WTC11 (cell line): ENCODE measurements at regions not wholly inside any gene's neighbourhood (a gene's known extent, or its start where the extent isn't known, plus 50 kb on each side); places are given as distances from the start of the nearest gene placed in this dataset.
A peak's percentile ranks its signal among the peaks of the same experiment; 100 is the strongest.

Experiments used
- ATAC-seq: fragments of 200-7000 bp; cut with Tn5 transposase; 2 replicates; pipeline ENCODE4 v1.10.0; 2021; ENCODE audit warnings: mild to moderate bottlenecking, moderate library complexity
- CTCF ChIA-PET: fragments of 300-600 bp; sonication (Branson Sonifier 250); formaldehyde crosslinking; loops from one replicate; lab custom pipeline; 2021; ENCODE audit warnings: antibody characterized with exemption; lab: Charles Lee
- POLR2A ChIA-PET: fragments of 350-600 bp; sonication (Branson Sonifier 250); formaldehyde crosslinking; loops from one replicate; lab custom pipeline; 2021; ENCODE audit warnings: antibody characterized with exemption; lab: Charles Lee
- DNase-seq: peaks from one replicate; pipeline ENCODE4 v3.0.0; 2021; ENCODE audit warnings: low spot score
- H3K27ac Mint-ChIP-seq: 2 replicates; pipeline ENCODE4 v1.8.0; 2021; ENCODE audit warnings: mixed read lengths
- H3K27me3 Mint-ChIP-seq: 2 replicates; pipeline ENCODE4 v1.8.0; 2021; ENCODE audit warnings: low read depth, mild to moderate bottlenecking, moderate library complexity, mixed read lengths
- H3K36me3 Mint-ChIP-seq: 2 replicates; pipeline ENCODE4 v1.8.0; 2021; ENCODE audit warnings: mixed read lengths
- H3K4me1 Mint-ChIP-seq: 2 replicates; pipeline ENCODE4 v1.8.0; 2022; ENCODE audit warnings: mixed read lengths
- H3K4me3 Mint-ChIP-seq: 2 replicates; pipeline ENCODE4 v1.8.0; 2021; ENCODE audit warnings: mild to moderate bottlenecking, moderate library complexity, mixed read lengths
- H3K9me3 Mint-ChIP-seq: 2 replicates; pipeline ENCODE4 v1.8.0; 2021; ENCODE audit warnings: mixed read lengths
- ATF3 ChIP-seq: sonication (generic); formaldehyde crosslinking; conservative IDR thresholded peaks from 2 replicates; pipeline ENCODE4 v1.8.1; 2022; ENCODE audit warnings: mild to moderate bottlenecking, missing genetic modification reagents
- ATF6 ChIP-seq: sonication (generic); formaldehyde crosslinking; IDR thresholded peaks from 2 replicates; pipeline ENCODE4 v1.8.1; 2023; ENCODE audit warnings: mild to moderate bottlenecking, missing genetic modification reagents
- CREM ChIP-seq: sonication (generic); formaldehyde crosslinking; IDR thresholded peaks from 2 replicates; pipeline ENCODE4 v1.8.1; 2022; ENCODE audit warnings: mild to moderate bottlenecking, missing genetic modification reagents, moderate library complexity
- E2F1 ChIP-seq: sonication (generic); formaldehyde crosslinking; IDR thresholded peaks from 2 replicates; pipeline ENCODE4 v1.8.0; 2022; ENCODE audit warnings: mild to moderate bottlenecking, missing genetic modification reagents
- HMGXB4 ChIP-seq: sonication (generic); formaldehyde crosslinking; IDR thresholded peaks from 2 replicates; pipeline ENCODE4 v1.8.1; 2023; ENCODE audit warnings: mild to moderate bottlenecking, moderate library complexity, missing genetic modification reagents
- PRDM15 ChIP-seq: sonication (generic); formaldehyde crosslinking; IDR thresholded peaks from 2 replicates; pipeline ENCODE4 v1.8.0; 2022; ENCODE audit warnings: missing genetic modification reagents
- PREB ChIP-seq: sonication (generic); formaldehyde crosslinking; IDR thresholded peaks from 2 replicates; pipeline ENCODE4 v1.8.1; 2022; ENCODE audit warnings: mild to moderate bottlenecking, missing genetic modification reagents, moderate library complexity, borderline replicate concordance
- PRRX2 ChIP-seq: fragments of 250-450 bp; sonication (Bioruptor Pico); IDR thresholded peaks from 2 replicates; pipeline ENCODE4 v1.8.0; 2021; ENCODE audit warnings: mild to moderate bottlenecking
- TEAD1 ChIP-seq: sonication (generic); formaldehyde crosslinking; IDR thresholded peaks from 2 replicates; pipeline ENCODE4 v1.8.0; 2022; ENCODE audit warnings: mild to moderate bottlenecking, missing genetic modification reagents
- ZNF512 ChIP-seq: sonication (generic); formaldehyde crosslinking; IDR thresholded peaks from 2 replicates; pipeline ENCODE4 v1.8.1; 2022; ENCODE audit warnings: missing genetic modification reagents, borderline replicate concordance
- TF ChIP-seq, protein P1 (sequence below): fragments of 250-450 bp; sonication (Bioruptor Pico); IDR thresholded peaks from 2 replicates; pipeline ENCODE4 v2.1.2; 2022; ENCODE audit warnings: mild to moderate bottlenecking, moderate library complexity
- TF ChIP-seq, protein P2 (sequence below): fragments of 200-600 bp; IDR thresholded peaks from 2 replicates; pipeline ENCODE4 v1.8.0; 2022; ENCODE audit warnings: antibody characterized with exemption

DNA sequence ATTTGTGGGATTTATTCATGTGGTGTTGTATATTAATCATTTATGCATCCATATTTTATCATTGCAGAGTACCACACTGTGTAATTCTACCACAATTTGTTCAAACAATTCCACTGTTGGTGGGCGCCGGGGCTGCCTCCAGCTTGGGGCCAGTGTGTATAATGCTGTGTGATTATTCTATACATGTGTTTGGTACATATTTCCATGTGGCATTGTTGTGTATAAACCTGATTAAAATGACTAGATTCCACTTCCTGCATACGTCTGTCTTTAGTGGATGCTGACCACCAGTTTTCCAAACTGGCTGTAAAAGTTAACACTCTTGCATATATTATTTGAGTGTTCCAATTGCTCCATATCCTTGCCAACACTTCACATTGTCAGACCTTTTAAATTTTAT, 1213.8 kb downstream of the TBC1D22A start (continued):
- TF ChIP-seq, protein P1, sequence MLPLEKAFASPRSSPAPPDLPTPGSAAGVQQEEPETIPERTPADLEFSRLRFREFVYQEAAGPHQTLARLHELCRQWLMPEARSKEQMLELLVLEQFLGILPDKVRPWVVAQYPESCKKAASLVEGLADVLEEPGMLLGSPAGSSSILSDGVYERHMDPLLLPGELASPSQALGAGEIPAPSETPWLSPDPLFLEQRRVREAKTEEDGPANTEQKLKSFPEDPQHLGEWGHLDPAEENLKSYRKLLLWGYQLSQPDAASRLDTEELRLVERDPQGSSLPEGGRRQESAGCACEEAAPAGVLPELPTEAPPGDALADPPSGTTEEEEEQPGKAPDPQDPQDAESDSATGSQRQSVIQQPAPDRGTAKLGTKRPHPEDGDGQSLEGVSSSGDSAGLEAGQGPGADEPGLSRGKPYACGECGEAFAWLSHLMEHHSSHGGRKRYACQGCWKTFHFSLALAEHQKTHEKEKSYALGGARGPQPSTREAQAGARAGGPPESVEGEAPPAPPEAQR (CRISPR knock-in tag): no peak
- TF ChIP-seq CREM (no peak), HMGXB4 (no peak)

DNA sequence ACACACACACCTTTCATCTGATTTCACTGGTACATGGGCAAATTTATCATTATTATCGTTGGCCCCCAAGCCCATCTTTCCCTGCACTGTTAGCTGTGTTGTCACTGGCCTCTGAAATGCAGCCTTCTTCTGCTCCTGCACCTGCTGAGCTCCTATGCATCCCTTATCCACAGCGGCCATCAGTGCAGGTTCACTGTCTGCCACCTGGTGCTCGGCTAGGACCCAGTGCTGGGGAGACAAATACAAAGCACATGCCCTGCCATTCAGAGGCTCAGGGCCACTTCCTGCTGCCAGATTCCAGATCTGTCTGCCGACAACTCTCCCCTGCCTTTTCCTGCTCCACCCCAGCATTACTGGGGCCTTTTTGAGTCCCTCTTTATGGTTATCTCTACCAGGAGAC, 1205.4 kb downstream of the TBC1D22A start:
- Mint-ChIP-seq H3K27ac (no peak overlapping the region), H3K27me3 (no peaks in the 10 kb centered on the region; the same call in 1 of the 2 replicates)
- peak; percentile 34 for ATAC-seq
- POLR2A ChIA-PET: no interaction called here
- TF ChIP-seq ATF3 (no peak), E2F1 (CRISPR knock-in tag) (no peak), ATF6 (CRISPR knock-in tag) (no peak), PRRX2 (no peak), TEAD1 (no peak), PRDM15 (no peak), ZNF512 (CRISPR knock-in tag) (no peak), PREB (no peak)
- TF ChIP-seq, protein P2, sequence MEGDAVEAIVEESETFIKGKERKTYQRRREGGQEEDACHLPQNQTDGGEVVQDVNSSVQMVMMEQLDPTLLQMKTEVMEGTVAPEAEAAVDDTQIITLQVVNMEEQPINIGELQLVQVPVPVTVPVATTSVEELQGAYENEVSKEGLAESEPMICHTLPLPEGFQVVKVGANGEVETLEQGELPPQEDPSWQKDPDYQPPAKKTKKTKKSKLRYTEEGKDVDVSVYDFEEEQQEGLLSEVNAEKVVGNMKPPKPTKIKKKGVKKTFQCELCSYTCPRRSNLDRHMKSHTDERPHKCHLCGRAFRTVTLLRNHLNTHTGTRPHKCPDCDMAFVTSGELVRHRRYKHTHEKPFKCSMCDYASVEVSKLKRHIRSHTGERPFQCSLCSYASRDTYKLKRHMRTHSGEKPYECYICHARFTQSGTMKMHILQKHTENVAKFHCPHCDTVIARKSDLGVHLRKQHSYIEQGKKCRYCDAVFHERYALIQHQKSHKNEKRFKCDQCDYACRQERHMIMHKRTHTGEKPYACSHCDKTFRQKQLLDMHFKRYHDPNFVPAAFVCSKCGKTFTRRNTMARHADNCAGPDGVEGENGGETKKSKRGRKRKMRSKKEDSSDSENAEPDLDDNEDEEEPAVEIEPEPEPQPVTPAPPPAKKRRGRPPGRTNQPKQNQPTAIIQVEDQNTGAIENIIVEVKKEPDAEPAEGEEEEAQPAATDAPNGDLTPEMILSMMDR: no peak
- TF ChIP-seq, all 79 proteins: peak for 0
- CTCF ChIA-PET: no interaction called here
- DNase-seq: peak; percentile 17
- peaks cover 3% of the 10 kb centered on the region; the same call in 1 of the 2 replicates for H3K4me1 Mint-ChIP-seq
- H3K9me3 Mint-ChIP-seq: peaks cover 34% of the 10 kb centered on the region
- no peak overlapping the region for H3K4me3 Mint-ChIP-seq
- H3K36me3 Mint-ChIP-seq: no peaks in the 10 kb centered on the region
